Esophagus squamous epithelium (tissue), 5 donors: ENCODE measurements at regions not wholly inside any gene's neighbourhood (a gene's known extent, or its start where the extent isn't known, plus 50 kb on each side); places are given as distances from the start of the nearest gene placed in this dataset.

Experiments
- DNase-seq: peaks from one replicate; lab custom pipeline; 2025; lab: John Stamatoyannopoulos, UW
- H3K27ac ChIP-seq, 4 donors: fragments of 200-600 bp; sonication (generic); one replicate each; pipeline ENCODE4 v1.5.1; 2016 to 2019; ENCODE audit warnings: mild to moderate bottlenecking in 1 of 4
- H3K27me3 ChIP-seq, 4 donors: fragments of 200-600 bp; sonication (generic); 1 replicate in 3 of 4; 2 replicates in 1 of 4; pipeline versions ENCODE4 v1.5.1 to v1.6.0; 2017 to 2021; ENCODE audit warnings: antibody characterized with exemption in 1 of 4
- H3K36me3 ChIP-seq, 3 donors: fragments of 200-600 bp; sonication (generic); one replicate each; pipeline ENCODE4 v1.5.1; 2016 to 2019
- H3K4me1 ChIP-seq, 3 donors: fragments of 200-600 bp; sonication (generic); one replicate each; pipeline ENCODE4 v1.5.1; 2017 to 2019
- H3K4me3 ChIP-seq, 4 donors: fragments of 200-600 bp; sonication (generic); 1 replicate in 3 of 4; 2 replicates in 1 of 4; pipeline ENCODE4 v1.5.1; 2016 to 2019; ENCODE audit warnings: mild to moderate bottlenecking in 2 of 4, moderate library complexity in 1 of 4
- H3K9me3 ChIP-seq, 3 donors: fragments of 200-600 bp; sonication (generic); one replicate each; pipeline ENCODE4 v1.5.1; 2016 to 2019
- POLR2A ChIP-seq, 4 donors: fragments of 450-650 bp; IDR thresholded peaks; one replicate each; pipeline ENCODE4 v1.6.1; 2017; ENCODE audit warnings: antibody characterized with exemption in 4 of 4, mild to moderate bottlenecking in 4 of 4, moderate library complexity in 3 of 4
- WGBS, 2 donors: methylation state at CpG; one replicate each; pipeline ENCODE4 v1.1.5; 2018; 5-methylcytosine and 5-hydroxymethylcytosine counted together
- intact Hi-C: fragments of 100-400 bp; cut with DNase I; formaldehyde crosslinking; loops from one replicate; pipeline ENCODE4 v1.15.0; 2022
- TF ChIP-seq, protein P1 (sequence below), 6 experiments: fragments of 450-650 bp in 4 of 6; fragments of 200-600 bp in 2 of 6; sonication (generic) in 2 of 6; IDR thresholded peaks; one replicate each; pipeline ENCODE4 v1.5.1; 2016 to 2019; ENCODE audit warnings: antibody characterized with exemption in 6 of 6, mild to moderate bottlenecking in 4 of 6, moderate library complexity in 4 of 6
- donor health status: DM: yes; HTN: yes; CAD: no.

DNA sequence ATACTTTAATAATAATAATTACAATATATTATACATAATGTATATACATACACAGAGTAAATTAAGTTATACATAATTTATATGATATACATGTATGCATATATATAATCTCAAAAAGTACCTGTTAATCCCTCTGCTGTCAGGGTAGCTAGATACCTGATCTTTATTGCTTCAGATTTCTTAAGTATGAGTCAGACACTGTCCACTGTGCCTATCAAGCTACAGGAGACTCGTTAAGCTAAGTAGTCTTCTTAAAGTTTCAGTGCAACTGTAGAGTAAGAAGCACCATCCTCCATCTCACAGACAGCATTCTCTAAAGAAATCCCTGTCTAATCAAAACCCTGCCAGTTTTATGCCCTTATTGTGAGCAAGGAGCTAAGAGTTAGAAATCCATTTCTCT lies 428.7 kb downstream of the RERGL start:
- intact Hi-C loops: no loop called here
- H3K4me1 ChIP-seq: no peaks in the 10 kb centered on the region
- no peak for DNase-seq
- H3K27ac ChIP-seq: no peak overlapping the region
- no peaks in the 10 kb centered on the region for H3K27me3 ChIP-seq
- TF ChIP-seq POLR2A (IDR thresholded peaks at IDR 0.05): no peak
- TF ChIP-seq, protein P1, sequence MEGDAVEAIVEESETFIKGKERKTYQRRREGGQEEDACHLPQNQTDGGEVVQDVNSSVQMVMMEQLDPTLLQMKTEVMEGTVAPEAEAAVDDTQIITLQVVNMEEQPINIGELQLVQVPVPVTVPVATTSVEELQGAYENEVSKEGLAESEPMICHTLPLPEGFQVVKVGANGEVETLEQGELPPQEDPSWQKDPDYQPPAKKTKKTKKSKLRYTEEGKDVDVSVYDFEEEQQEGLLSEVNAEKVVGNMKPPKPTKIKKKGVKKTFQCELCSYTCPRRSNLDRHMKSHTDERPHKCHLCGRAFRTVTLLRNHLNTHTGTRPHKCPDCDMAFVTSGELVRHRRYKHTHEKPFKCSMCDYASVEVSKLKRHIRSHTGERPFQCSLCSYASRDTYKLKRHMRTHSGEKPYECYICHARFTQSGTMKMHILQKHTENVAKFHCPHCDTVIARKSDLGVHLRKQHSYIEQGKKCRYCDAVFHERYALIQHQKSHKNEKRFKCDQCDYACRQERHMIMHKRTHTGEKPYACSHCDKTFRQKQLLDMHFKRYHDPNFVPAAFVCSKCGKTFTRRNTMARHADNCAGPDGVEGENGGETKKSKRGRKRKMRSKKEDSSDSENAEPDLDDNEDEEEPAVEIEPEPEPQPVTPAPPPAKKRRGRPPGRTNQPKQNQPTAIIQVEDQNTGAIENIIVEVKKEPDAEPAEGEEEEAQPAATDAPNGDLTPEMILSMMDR (IDR thresholded peaks at IDR 0.05): no peak
- H3K36me3 ChIP-seq: no peaks in the 10 kb centered on the region
- no peaks in the 10 kb centered on the region for H3K9me3 ChIP-seq
- no peak overlapping the region for H3K4me3 ChIP-seq
- WGBS, 2 donors: 44 to 45% methylated on average over 1 of the region's 1 CpG

DNA sequence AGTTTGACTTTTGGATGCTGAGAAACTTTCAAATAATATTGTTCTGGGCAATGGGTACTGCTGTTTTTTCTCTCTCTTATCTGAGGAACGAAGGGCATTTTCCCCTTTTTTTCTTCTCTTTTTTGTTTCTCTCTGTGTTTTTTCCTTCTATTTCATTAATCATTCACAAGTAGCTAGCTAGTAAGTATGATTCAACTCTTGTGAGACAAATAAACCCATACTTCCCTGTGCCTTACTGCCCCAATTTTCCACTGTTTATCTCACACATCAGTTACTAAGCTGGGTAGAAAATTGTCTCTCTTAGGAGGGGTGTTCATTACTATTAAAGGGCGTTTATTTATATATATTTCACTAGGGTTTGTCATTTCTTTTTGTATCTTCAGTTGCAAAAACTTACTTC lies 437.6 kb downstream of the RERGL start:
- H3K4me3 ChIP-seq: no peak overlapping the region
- no peaks in the 10 kb centered on the region for H3K36me3 ChIP-seq
- H3K4me1 ChIP-seq: no peaks in the 10 kb centered on the region
- no peak for TF ChIP-seq POLR2A (IDR thresholded peaks at IDR 0.05)
- TF ChIP-seq, protein P1 (IDR thresholded peaks at IDR 0.05): no peak
- no peaks in the 10 kb centered on the region for H3K27me3 ChIP-seq
- WGBS, 2 donors: 42 to 53% methylated on average over 2 of the region's 2 CpGs
- DNase-seq: no peak
- intact Hi-C loops: no loop called here
- no peaks in the 10 kb centered on the region for H3K9me3 ChIP-seq
- H3K27ac ChIP-seq: no peak overlapping the region

GRCh38 chr12:17642340-17642650 lies 447.7 kb downstream of the RERGL start:
- Histone ChIP-seq H3K27me3 (no peaks in the 10 kb centered on the region), H3K36me3 (no peaks in the 10 kb centered on the region), H3K4me1 (no peaks in the 10 kb centered on the region), H3K9me3 (no peaks in the 10 kb centered on the region), H3K27ac (no peak overlapping the region), H3K4me3 (no peak overlapping the region)
- WGBS, 2 donors: 26 to 36% methylated on average over 3 of the region's 3 CpGs
- TF ChIP-seq POLR2A (IDR thresholded peaks at IDR 0.05): no peak
- TF ChIP-seq, protein P1 (IDR thresholded peaks at IDR 0.05): no peak
- DNase-seq: no peak
- intact Hi-C loops: no loop called here

DNA sequence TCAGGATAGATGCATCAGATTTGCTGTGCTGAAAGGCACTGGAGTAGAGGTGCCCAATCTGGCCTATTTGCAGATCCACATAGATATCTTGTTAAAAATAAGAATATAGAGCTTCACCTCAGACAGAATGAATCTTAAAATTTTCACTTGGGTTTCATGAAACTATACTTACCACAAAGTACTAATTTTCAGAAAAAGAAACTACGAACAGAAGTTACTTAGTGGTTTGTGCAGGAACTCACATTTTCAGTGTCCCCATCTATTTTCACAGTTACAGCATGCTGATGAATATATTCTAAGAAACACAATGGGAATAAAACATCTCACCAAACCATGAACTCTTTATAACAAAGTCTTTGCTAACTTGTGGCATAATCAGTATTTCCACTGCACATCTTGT lies 449.4 kb downstream of the RERGL start:
- H3K9me3 ChIP-seq: no peaks in the 10 kb centered on the region
- no peak for DNase-seq
- 61 to 82% methylated on average over 1 of the region's 1 CpG for WGBS, 2 donors
- no peaks in the 10 kb centered on the region for H3K4me1 ChIP-seq
- no peaks in the 10 kb centered on the region for H3K27me3 ChIP-seq
- H3K36me3 ChIP-seq: no peaks in the 10 kb centered on the region
- H3K4me3 ChIP-seq: no peak overlapping the region
- H3K27ac ChIP-seq: no peak overlapping the region
- intact Hi-C loops: no loop called here
- no peak for TF ChIP-seq POLR2A (IDR thresholded peaks at IDR 0.05)
- TF ChIP-seq, protein P1 (IDR thresholded peaks at IDR 0.05): no peak

DNA sequence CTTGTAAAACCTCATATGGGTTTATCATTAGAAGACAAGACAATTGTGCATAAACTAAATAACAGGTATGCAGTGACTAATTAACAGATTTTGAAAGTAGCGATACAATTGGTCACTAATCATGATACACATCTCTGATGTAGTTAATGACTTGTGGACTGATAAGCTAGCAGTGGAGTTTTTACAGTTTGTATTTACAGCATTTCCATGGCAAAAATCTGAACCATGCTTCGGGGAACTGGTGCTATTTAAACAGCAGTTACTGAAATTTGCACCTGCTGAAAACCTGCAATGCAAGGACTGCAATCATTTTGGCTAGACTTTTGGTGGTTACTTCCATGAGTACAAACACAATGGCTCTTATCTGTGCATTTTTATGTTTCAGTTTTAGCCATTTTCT lies 471.2 kb downstream of the RERGL start:
- no peak overlapping the region for H3K4me3 ChIP-seq
- H3K27me3 ChIP-seq: no peaks in the 10 kb centered on the region
- intact Hi-C loops: no loop called here
- no peak overlapping the region for H3K27ac ChIP-seq
- TF ChIP-seq POLR2A (IDR thresholded peaks at IDR 0.05): no peak
- TF ChIP-seq, protein P1 (IDR thresholded peaks at IDR 0.05): no peak
- DNase-seq: no peak
- no peaks in the 10 kb centered on the region for H3K36me3 ChIP-seq
- no peaks in the 10 kb centered on the region for H3K4me1 ChIP-seq
- no peaks in the 10 kb centered on the region for H3K9me3 ChIP-seq
- 74 to 75% methylated on average over 2 of the region's 2 CpGs for WGBS, 2 donors
